A549 (cell line): ENCODE measurements at regions not wholly inside any gene's neighbourhood (a gene's known extent, or its start where the extent isn't known, plus 50 kb on each side); places are given as distances from the start of the nearest gene placed in this dataset.

ENCODE experiments used
- CTCF ChIP-seq: fragments of >200 bp; sonication (Bioruptor Twin); formaldehyde crosslinking; IDR thresholded peaks from 3 replicates; pipeline ENCODE4 v1.5.1; 2016
- EP300 ChIP-seq, 2 experiments: fragments of >200 bp; sonication (Bioruptor Twin); formaldehyde crosslinking; IDR thresholded peaks; 2 replicates in 1 of 2; 3 replicates in 1 of 2; pipeline ENCODE4 v1.6.1; 2016 to 2017
- MAZ ChIP-seq: fragments of 150-350 bp; IDR thresholded peaks from 2 replicates; pipeline ENCODE4 v1.6.1; 2014; ENCODE audit warnings: antibody characterized with exemption, low read depth, low read length, borderline replicate concordance
- USF2 ChIP-seq: fragments of 450-650 bp; IDR thresholded peaks from 2 replicates; pipeline ENCODE4 v1.6.1; 2014; ENCODE audit warnings: antibody characterized with exemption

GRCh38 chr2:122148128-122148767 lies 392.8 kb downstream of the TSN start:
- TF ChIP-seq CTCF, result no peak
- TF ChIP-seq USF2, result no peak
- TF ChIP-seq MAZ, result no peak
- TF ChIP-seq EP300 (IDR thresholded peaks at IDR 0.05), result no peak
